Ovary (tissue), 3 donors: ENCODE measurements at regions not wholly inside any gene's neighbourhood (a gene's known extent, or its start where the extent isn't known, plus 50 kb on each side); places are given as distances from the start of the nearest gene placed in this dataset.

ENCODE experiments used
- CTCF ChIP-seq, 3 donors: fragments of 450-650 bp in 2 of 3; fragments of 200-600 bp in 1 of 3; IDR thresholded peaks; one replicate each; pipeline versions ENCODE4 v1.5.1 to v1.8.0; 2016 to 2022; ENCODE audit warnings: antibody characterized with exemption in 3 of 3, mild to moderate bottlenecking in 1 of 3
- EP300 ChIP-seq: sonication (generic); formaldehyde crosslinking; IDR thresholded peaks from one replicate; pipeline ENCODE4 v1.6.1; 2017; ENCODE audit warnings: antibody characterized with exemption
- POLR2A ChIP-seq: fragments of 450-650 bp; IDR thresholded peaks from one replicate; pipeline ENCODE4 v1.6.1; 2017; ENCODE audit warnings: antibody characterized with exemption, mild to moderate bottlenecking, moderate library complexity
- donor health status: DM: no; HTN: no; CAD: no.

DNA sequence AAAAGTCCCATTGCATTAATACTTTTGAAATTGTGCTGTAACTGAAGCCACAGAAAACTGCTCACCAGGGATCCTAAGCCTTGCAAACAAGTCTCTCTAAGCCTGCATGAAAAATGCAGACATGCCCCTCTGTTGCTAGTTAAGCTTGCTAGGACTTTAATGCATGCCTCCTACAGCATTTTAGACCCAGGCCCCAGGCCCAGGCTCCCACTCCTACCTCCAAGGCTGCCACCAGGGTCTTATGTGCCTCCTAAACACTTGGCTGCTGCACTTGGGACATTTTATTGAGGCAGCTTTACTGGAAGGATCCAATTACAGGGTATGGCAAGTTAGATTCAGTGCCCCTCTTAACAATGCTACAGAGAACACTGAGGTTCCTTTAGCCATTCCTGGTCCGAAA, 467.3 kb upstream of the CLINT1 start:
- TF ChIP-seq CTCF (IDR thresholded peaks at IDR 0.05) (no peak), POLR2A (no peak), EP300 (no peak)
